GM12878 (cell line): ENCODE measurements at regions not wholly inside any gene's neighbourhood (a gene's known extent, or its start where the extent isn't known, plus 50 kb on each side); places are given as distances from the start of the nearest gene placed in this dataset.

ENCODE experiments used
- ATAC-seq: fragments of 200-7000 bp; cut with Tn5 transposase; 3 replicates; pipeline ENCODE4 v1.9.1; 2020; ENCODE audit warnings: mild to moderate bottlenecking, moderate library complexity
- BruUV-seq: library from RNA; stranded (reverse); fragments of 400-500 nt; replicated peaks from 2 replicates; lab custom pipeline; 2021; lab: Mats Ljungman, UMichigan
- CTCF ChIA-PET: fragments of 300-600 bp; sonication (Branson Sonifier 250); formaldehyde crosslinking; extraction: SDS; loops from one replicate; lab custom pipeline; 2021; ENCODE audit warnings: inconsistent platforms; lab: Yijun Ruan, JAX
- POLR2A ChIA-PET: fragments of 350-600 bp; formaldehyde crosslinking; extraction: SDS; loops from one replicate; lab custom pipeline; 2021; ENCODE audit warnings: inconsistent platforms; lab: Charles Lee
- RAD21 ChIA-PET: fragments of 300-600 bp; sonication (Branson Sonifier 250); formaldehyde crosslinking; loops from one replicate; lab custom pipeline; 2023; ENCODE audit warnings: antibody characterized with exemption; ENCODE audit not compliant: unreplicated experiment; lab: Charles Lee
- SMC1A ChIA-PET: fragments of 300-600 bp; sonication (Branson Sonifier 250); formaldehyde crosslinking; loops from one replicate; lab custom pipeline; 2023; ENCODE audit not compliant: unreplicated experiment, uncharacterized antibody; lab: Charles Lee
- DNase-seq: peaks from one replicate; pipeline ENCODE4 v3.0.0-alpha.2; 2011; ENCODE audit warnings: low read depth, low spot score
- FAIRE-seq: peaks from 3 replicates; lab custom pipeline; 2011; peaks lifted over from hg19 to GRCh38; lab: Jason Lieb, UNC
- H2AFZ ChIP-seq: 2 replicates; pipeline ENCODE4 v1.6.0; 2011; ENCODE audit warnings: low read depth, low read length, control low read depth; ENCODE audit not compliant: control insufficient read depth
- H3K27ac ChIP-seq: 2 replicates; pipeline ENCODE4 v1.5.1; 2011; ENCODE audit warnings: control low read depth; ENCODE audit not compliant: control insufficient read depth, insufficient read depth
- H3K27me3 ChIP-seq, 2 experiments: replicated peaks in 1 of 2; 2 replicates each; pipeline versions ENCODE4 v1.6.0 to v1.6.1; 2011; ENCODE audit warnings: low read length in 1 of 2; ENCODE audit not compliant: control insufficient read depth in 2 of 2, insufficient read depth in 2 of 2
- H3K36me3 ChIP-seq, 2 experiments: 2 replicates each; pipeline ENCODE4 v1.5.1; 2011; ENCODE audit warnings: low read length in 1 of 2; ENCODE audit not compliant: control insufficient read depth in 2 of 2, insufficient read depth in 2 of 2
- H3K4me1 ChIP-seq: 2 replicates; pipeline ENCODE4 v1.6.1; 2011; ENCODE audit warnings: mild to moderate bottlenecking, low read length, moderate library complexity, mixed read lengths; ENCODE audit not compliant: control insufficient read depth, insufficient read depth
- H3K4me2 ChIP-seq: 2 replicates; pipeline ENCODE4 v1.6.0; 2011; ENCODE audit warnings: control low read depth; ENCODE audit not compliant: control insufficient read depth, insufficient read depth
- H3K4me3 ChIP-seq: fragments of 200-600 bp; sonication (generic); 2 replicates; pipeline ENCODE4 v1.5.1; 2016
- H3K79me2 ChIP-seq: 2 replicates; pipeline ENCODE4 v1.6.0; 2011; ENCODE audit warnings: low read length; ENCODE audit not compliant: control insufficient read depth, insufficient read depth
- H3K9ac ChIP-seq: 2 replicates; pipeline ENCODE4 v1.8.0; 2011; ENCODE audit warnings: low read length, control low read depth, mixed read lengths; ENCODE audit not compliant: control insufficient read depth, insufficient read depth
- H3K9me3 ChIP-seq: replicated peaks from 3 replicates; pipeline ENCODE4 v1.5.1; 2011; ENCODE audit warnings: mild to moderate bottlenecking, low read length; ENCODE audit not compliant: control insufficient read depth, insufficient read depth
- H4K20me1 ChIP-seq: 2 replicates; pipeline ENCODE4 v1.6.0; 2011; ENCODE audit not compliant: control insufficient read depth, insufficient read depth
- BHLHE40 ChIP-seq, 2 experiments: fragments of 450-650 bp in 1 of 2; IDR thresholded peaks; 2 replicates each; pipeline ENCODE4 v1.6.1; 2011 to 2017; ENCODE audit warnings: low read depth in 2 of 2, borderline replicate concordance in 1 of 2, improper control_type of control experiment in 1 of 2, low read length in 1 of 2, mild to moderate bottlenecking in 1 of 2
- BMI1 ChIP-seq: fragments of 450-650 bp; IDR thresholded peaks from 2 replicates; pipeline ENCODE4 v1.6.1; 2016; ENCODE audit warnings: mild to moderate bottlenecking, moderate library complexity, borderline replicate concordance
- CREM ChIP-seq: IDR thresholded peaks from 2 replicates; pipeline ENCODE4 v1.6.1; 2014; ENCODE audit warnings: antibody characterized with exemption, low read depth
- ESRRA ChIP-seq: IDR thresholded peaks from 2 replicates; pipeline ENCODE4 v1.6.1; 2012; ENCODE audit warnings: mild to moderate bottlenecking, low read length, improper control_type of control experiment
- IRF4 ChIP-seq: IDR thresholded peaks from 2 replicates; pipeline ENCODE4 v1.6.1; 2011; ENCODE audit warnings: low read depth, low read length
- KDM1A ChIP-seq: fragments of 200-600 bp; sonication (generic); IDR thresholded peaks from 2 replicates; pipeline ENCODE4 v1.6.1; 2016; ENCODE audit warnings: borderline replicate concordance
- MEF2A ChIP-seq: IDR thresholded peaks from 2 replicates; pipeline ENCODE4 v1.6.1; 2011; ENCODE audit warnings: low read depth, mild to moderate bottlenecking, low read length, moderate library complexity; ENCODE audit not compliant: insufficient read depth
- NFIC ChIP-seq: IDR thresholded peaks from 2 replicates; pipeline ENCODE4 v1.6.1; 2012; ENCODE audit warnings: low read depth, mild to moderate bottlenecking, inconsistent platforms, low read length, moderate library complexity
- POLR2A ChIP-seq: IDR thresholded peaks from 2 replicates; pipeline ENCODE4 v1.6.1; 2011; ENCODE audit warnings: low read depth, mild to moderate bottlenecking, low read length
- STAT1 ChIP-seq: fragments of 450-650 bp; conservative IDR thresholded peaks from 2 replicates; pipeline ENCODE4 v1.6.1; 2014; ENCODE audit warnings: antibody characterized with exemption, mild to moderate bottlenecking
- TAF1 ChIP-seq: IDR thresholded peaks from 2 replicates; pipeline ENCODE4 v1.6.1; 2011; ENCODE audit warnings: mild to moderate bottlenecking, low read depth, low read length, borderline replicate concordance
- TCF12 ChIP-seq: IDR thresholded peaks from 2 replicates; pipeline ENCODE4 v1.6.1; 2011; ENCODE audit warnings: low read depth, mild to moderate bottlenecking, low read length
- ZNF24 ChIP-seq: fragments of 450-650 bp; IDR thresholded peaks from 2 replicates; pipeline ENCODE4 v1.6.1; 2017; ENCODE audit warnings: antibody characterized with exemption, mild to moderate bottlenecking
- ZZZ3 ChIP-seq: IDR thresholded peaks from 2 replicates; pipeline ENCODE4 v1.6.1; 2011; ENCODE audit warnings: low read depth; ENCODE audit not compliant: control insufficient read depth, insufficient read length
- WGBS: methylation state at CpG from one replicate; pipeline ENCODE4 v1.1.6; 2016; ENCODE audit warnings: low lambda C conversion rate; ENCODE audit not compliant: insufficient replicate concordance, insufficient coverage; ENCODE audit errors: missing lambda C conversion rate; 5-methylcytosine and 5-hydroxymethylcytosine counted together
- in situ Hi-C: fragments of 300-500 bp; cut with MboI; formaldehyde crosslinking; loops from 9 replicates; pipeline ENCODE4 v1.14.3; 2018; ENCODE audit warnings: mixed read lengths
- intact Hi-C: fragments of 100-400 bp; cut with micrococcal nuclease; formaldehyde crosslinking; loops from one replicate; pipeline ENCODE4 v1.14.2; 2022; ENCODE audit not compliant: unreplicated experiment
- TF ChIP-seq, protein P1 (sequence below): fragments of 150-350 bp; IDR thresholded peaks from 2 replicates; pipeline ENCODE4 v1.6.1; 2016; ENCODE audit warnings: low read depth, low read length
- TF ChIP-seq, protein P2 (sequence below): fragments of 450-650 bp; IDR thresholded peaks from 2 replicates; pipeline ENCODE4 v1.6.1; 2018; ENCODE audit warnings: mild to moderate bottlenecking, low read depth, moderate library complexity; ENCODE audit not compliant: partially characterized antibody
- TF ChIP-seq, protein P3 (sequence below): fragments of 450-650 bp; IDR thresholded peaks from 2 replicates; pipeline ENCODE4 v1.6.1; 2017; ENCODE audit warnings: antibody characterized with exemption, mild to moderate bottlenecking, moderate library complexity

DNA sequence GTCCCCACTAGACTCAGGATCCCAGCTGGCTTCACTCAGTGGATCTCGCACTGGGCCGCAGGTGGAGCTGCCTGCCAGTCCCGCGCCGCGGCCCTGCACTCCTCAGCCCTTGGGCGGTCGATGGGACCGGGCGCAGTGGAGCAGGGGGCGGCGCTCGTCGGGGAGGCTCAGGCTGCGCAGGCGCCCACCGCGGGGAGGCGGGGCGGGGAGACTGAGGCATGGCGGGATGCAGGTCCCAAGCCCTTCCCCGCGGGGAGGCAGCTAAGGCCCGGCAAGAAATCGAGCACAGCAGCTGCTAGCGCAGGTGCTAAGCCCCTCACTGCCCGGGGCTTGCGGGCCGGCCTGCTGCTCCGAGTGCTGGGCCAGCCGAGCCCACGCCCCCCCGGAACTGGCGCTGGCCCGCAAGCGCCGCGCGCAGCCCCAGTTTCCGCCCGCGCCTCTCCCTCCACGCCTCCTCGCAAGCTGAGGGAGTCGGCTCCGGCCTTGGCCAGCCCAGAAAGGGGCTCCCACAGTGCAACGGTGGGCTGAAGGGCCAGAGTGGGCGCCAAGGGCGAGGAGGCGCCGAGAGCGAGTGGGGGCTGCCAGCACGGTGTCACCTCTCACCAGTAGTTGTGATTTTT, 1038.0 kb downstream of the PCDH19 start:
- no peaks in the 10 kb centered on the region for H3K36me3 ChIP-seq
- no peaks in the 10 kb centered on the region for H3K79me2 ChIP-seq
- intact Hi-C loops = no loop called here
- no peak overlapping the region for H3K27ac ChIP-seq
- no peaks in the 10 kb centered on the region for H3K27me3 ChIP-seq
- POLR2A ChIA-PET = no interaction called here
- TF ChIP-seq CREM (no peak), BMI1 (no peak), TCF12 (no peak), IRF4 (no peak), ZZZ3 (no peak), ZNF24 (no peak), TAF1 (no peak), POLR2A (no peak), NFIC (no peak), BHLHE40 (IDR thresholded peaks at IDR 0.05; ENCODE audit: borderline replicate concordance in 1 of 2, low read depth in 2 of 2, low read length in 1 of 2) (no peak), KDM1A (no peak), ESRRA (no peak), STAT1 (no peak), MEF2A (no peak)
- TF ChIP-seq, protein P1, sequence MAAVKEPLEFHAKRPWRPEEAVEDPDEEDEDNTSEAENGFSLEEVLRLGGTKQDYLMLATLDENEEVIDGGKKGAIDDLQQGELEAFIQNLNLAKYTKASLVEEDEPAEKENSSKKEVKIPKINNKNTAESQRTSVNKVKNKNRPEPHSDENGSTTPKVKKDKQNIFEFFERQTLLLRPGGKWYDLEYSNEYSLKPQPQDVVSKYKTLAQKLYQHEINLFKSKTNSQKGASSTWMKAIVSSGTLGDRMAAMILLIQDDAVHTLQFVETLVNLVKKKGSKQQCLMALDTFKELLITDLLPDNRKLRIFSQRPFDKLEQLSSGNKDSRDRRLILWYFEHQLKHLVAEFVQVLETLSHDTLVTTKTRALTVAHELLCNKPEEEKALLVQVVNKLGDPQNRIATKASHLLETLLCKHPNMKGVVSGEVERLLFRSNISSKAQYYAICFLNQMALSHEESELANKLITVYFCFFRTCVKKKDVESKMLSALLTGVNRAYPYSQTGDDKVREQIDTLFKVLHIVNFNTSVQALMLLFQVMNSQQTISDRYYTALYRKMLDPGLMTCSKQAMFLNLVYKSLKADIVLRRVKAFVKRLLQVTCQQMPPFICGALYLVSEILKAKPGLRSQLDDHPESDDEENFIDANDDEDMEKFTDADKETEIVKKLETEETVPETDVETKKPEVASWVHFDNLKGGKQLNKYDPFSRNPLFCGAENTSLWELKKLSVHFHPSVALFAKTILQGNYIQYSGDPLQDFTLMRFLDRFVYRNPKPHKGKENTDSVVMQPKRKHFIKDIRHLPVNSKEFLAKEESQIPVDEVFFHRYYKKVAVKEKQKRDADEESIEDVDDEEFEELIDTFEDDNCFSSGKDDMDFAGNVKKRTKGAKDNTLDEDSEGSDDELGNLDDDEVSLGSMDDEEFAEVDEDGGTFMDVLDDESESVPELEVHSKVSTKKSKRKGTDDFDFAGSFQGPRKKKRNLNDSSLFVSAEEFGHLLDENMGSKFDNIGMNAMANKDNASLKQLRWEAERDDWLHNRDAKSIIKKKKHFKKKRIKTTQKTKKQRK = no peak
- TF ChIP-seq, protein P2, sequence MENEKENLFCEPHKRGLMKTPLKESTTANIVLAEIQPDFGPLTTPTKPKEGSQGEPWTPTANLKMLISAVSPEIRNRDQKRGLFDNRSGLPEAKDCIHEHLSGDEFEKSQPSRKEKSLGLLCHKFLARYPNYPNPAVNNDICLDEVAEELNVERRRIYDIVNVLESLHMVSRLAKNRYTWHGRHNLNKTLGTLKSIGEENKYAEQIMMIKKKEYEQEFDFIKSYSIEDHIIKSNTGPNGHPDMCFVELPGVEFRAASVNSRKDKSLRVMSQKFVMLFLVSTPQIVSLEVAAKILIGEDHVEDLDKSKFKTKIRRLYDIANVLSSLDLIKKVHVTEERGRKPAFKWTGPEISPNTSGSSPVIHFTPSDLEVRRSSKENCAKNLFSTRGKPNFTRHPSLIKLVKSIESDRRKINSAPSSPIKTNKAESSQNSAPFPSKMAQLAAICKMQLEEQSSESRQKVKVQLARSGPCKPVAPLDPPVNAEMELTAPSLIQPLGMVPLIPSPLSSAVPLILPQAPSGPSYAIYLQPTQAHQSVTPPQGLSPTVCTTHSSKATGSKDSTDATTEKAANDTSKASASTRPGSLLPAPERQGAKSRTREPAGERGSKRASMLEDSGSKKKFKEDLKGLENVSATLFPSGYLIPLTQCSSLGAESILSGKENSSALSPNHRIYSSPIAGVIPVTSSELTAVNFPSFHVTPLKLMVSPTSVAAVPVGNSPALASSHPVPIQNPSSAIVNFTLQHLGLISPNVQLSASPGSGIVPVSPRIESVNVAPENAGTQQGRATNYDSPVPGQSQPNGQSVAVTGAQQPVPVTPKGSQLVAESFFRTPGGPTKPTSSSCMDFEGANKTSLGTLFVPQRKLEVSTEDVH = no peak
- TF ChIP-seq, protein P3, sequence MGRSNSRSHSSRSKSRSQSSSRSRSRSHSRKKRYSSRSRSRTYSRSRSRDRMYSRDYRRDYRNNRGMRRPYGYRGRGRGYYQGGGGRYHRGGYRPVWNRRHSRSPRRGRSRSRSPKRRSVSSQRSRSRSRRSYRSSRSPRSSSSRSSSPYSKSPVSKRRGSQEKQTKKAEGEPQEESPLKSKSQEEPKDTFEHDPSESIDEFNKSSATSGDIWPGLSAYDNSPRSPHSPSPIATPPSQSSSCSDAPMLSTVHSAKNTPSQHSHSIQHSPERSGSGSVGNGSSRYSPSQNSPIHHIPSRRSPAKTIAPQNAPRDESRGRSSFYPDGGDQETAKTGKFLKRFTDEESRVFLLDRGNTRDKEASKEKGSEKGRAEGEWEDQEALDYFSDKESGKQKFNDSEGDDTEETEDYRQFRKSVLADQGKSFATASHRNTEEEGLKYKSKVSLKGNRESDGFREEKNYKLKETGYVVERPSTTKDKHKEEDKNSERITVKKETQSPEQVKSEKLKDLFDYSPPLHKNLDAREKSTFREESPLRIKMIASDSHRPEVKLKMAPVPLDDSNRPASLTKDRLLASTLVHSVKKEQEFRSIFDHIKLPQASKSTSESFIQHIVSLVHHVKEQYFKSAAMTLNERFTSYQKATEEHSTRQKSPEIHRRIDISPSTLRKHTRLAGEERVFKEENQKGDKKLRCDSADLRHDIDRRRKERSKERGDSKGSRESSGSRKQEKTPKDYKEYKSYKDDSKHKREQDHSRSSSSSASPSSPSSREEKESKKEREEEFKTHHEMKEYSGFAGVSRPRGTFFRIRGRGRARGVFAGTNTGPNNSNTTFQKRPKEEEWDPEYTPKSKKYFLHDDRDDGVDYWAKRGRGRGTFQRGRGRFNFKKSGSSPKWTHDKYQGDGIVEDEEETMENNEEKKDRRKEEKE = no peak
- TF ChIP-seq, all 136 proteins: peak for 0
- Histone ChIP-seq H4K20me1 (no peaks in the 10 kb centered on the region), H2AFZ (no peak overlapping the region), H3K9ac (no peak overlapping the region), H3K4me2 (no peak overlapping the region), H3K4me3 (no peak overlapping the region), H3K4me1 (no peaks in the 10 kb centered on the region), H3K9me3 (no peaks in the 10 kb centered on the region)
- 69% methylated on average over 32 of the region's 53 CpGs for WGBS
- FAIRE-seq = no peak
- in situ Hi-C loops = no loop called here
- SMC1A ChIA-PET = no interaction called here
- CTCF ChIA-PET = no interaction called here
- RAD21 ChIA-PET = no interaction called here
- no peak for ATAC-seq
- DNase-seq = no peak
- BruUV-seq = no TSS peak
